DMS114 treated with DMSO at 0.1 percent for 48 hours (cell line): ENCODE measurements at regions not wholly inside any gene's neighbourhood (a gene's known extent, or its start where the extent isn't known, plus 50 kb on each side); places are given as distances from the start of the nearest gene placed in this dataset.
"Not testable (repeated sequence)": the region's sequence is repeated elsewhere in the genome, so short reads cannot be mapped to it uniquely, and the experiment has no call there.

ENCODE experiments used
- DNase-seq: peaks from one replicate; lab custom pipeline; 2025; ENCODE audit not compliant: unreplicated experiment; lab: John Stamatoyannopoulos, UW

DNA sequence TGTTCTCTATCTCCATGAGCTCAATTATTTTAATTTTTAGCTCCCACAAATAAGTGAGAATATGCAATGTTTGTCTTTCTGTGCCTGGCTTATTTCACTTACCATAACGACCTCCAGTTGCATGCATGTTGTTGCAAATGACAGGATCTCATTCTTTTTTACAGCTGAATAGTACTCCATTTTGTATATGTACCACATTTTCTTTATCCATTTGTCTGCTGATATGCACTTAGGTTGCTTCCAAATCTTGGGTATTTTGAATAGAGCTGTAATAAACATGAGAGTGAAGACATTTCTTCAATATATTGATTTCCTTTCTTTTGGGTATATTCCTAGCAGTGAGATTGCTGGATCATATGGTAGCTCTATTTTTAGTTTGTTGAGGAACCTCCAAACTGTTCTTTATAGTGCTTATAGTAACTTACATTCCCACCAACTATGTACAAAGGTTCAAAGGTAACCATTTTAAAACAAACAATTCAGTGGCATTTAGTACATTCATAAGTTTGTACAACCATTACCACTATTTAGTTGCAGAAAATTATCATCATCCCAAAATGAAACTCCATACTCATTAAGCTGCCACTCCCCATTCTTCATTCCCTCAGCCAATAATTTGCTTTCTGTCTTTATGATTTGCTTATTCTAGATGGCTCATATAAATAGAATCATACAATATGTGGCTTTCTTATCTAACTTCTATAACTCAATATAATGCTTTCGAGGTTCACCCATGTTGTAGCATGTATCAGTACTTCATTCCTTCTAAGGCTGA, 255.9 kb upstream of the NFIA start:
- no peak for DNase-seq

DNA sequence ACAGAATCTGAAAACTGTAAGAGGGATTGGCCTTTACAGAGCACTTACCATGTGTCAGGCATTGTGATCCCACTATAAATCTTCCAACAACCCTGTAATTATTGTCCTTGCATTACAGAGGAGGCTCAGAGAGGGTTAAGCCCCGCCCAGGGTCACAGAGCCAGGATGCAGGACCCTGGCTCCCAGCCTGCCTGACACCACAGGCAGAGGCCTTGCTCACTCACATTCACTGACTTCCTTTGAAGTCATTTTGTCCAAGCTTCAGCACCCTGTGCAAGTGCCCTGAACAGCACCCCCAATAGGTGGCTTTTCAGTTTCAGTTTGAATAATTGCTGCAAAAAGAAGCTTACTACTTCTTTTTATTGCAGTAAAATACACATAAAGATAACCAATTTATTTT, 256.8 kb upstream of the NFIA start:
- no peak for DNase-seq

DNA sequence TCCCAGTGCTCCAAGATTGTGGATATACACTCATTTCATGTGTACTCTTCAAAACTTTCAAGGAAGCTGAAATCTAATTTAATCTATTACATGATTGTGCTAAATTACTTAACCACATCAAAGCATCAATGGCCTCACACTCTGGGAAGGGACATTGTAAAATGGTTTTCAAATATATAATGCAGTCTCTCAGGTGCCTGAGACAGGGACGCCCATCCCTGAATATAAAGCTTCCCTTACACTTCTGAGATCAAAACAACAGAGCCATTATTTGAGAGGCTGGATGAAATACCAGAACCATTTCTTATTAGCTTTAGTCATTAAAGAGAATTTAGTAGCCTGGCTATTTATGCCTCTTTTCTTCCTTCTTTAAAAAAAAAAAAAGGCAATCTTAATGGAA, 259.2 kb upstream of the NFIA start:
- DNase-seq: no peak

DNA sequence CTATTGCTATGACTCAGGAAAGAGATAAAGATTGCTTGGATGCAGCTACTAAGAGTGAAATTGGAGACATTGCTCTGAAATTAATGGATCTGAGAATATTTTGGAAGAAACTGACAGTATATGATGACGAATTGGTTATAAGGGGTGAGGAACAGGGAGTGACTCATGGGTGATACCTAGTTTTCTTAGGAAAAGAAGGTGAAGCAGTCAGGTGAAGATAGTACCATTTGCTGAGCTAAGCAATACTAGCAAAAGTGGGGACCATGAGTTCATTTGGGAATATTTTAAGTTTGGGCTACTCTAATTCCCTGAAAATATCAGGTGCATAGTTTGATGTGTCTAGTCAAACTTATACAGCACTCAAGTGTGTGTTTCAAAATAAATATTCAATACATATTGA, 260.1 kb upstream of the NFIA start:
- DNase-seq: no peak

DNA sequence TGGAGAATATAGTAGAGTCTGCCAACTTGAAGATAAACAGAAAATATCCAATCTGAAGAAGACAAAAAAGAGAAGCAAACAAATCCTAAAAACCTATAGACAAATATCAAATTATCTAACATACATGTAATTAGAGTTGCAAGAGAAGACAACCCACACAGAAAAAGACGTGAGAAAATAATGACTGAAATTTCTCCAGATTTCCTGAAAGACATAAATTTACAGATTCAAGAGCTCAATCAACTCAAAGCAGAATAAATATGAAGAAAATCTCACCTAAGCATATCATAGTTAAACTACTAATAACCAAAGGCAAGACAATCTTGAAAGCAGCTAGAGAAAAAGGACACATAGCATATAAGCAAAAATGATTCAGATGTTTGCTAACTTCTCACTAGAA, 261.2 kb upstream of the NFIA start:
- DNase-seq: no peak

DNA sequence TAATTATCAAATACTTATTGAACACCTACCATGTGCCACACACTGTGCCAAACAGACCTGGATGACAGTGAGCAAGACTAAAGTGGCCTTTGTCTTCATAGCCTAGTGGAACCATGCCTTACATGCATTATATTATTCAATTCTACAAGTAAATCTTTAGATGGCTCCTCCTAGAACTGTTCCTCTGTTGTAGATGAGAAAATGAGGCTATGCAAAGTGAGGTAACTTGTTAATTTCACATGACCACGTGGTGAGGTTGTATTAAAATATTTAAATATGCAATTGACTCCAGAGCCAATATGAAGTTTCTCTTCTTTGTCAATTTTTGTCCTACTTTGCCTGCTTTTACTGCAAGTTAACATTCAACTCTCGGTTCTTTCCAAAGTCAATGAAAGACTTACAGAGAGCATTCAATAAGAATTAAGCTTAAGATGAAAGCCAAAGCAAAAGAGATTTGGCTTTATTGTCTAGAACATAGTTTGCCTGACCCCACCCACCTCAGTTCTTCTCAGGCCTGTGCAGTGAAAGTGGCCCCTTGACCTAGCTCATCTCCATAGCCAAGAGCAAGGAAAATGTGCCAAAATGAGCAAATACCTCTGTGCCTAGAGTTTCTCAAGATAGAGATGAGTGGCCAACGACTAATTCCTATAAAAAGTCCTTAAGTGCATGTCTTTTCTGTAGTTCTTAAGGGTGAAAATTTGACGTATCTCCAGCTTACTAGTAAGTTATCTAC, 263.2 kb upstream of the NFIA start:
- no peak for DNase-seq

DNA sequence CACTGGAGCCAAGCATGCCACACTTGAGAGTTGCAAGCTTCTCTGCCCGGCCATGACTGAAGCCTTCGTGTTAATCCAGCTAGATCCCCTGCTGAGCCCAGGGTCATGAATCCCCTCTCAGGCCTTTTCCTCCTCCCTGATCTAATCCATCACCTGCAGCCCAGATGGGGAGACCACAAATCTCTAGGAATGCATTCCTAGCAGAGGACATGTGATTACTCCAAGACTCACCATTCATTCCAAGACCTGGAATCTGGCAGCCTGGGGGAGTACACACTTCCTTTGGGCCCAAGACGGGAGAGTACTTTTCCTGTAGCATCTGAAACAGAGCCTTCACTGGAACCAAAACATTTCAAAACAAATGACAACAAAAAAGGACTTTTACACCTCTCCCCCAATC, 269.3 kb upstream of the NFIA start:
- DNase-seq: no peak

DNA sequence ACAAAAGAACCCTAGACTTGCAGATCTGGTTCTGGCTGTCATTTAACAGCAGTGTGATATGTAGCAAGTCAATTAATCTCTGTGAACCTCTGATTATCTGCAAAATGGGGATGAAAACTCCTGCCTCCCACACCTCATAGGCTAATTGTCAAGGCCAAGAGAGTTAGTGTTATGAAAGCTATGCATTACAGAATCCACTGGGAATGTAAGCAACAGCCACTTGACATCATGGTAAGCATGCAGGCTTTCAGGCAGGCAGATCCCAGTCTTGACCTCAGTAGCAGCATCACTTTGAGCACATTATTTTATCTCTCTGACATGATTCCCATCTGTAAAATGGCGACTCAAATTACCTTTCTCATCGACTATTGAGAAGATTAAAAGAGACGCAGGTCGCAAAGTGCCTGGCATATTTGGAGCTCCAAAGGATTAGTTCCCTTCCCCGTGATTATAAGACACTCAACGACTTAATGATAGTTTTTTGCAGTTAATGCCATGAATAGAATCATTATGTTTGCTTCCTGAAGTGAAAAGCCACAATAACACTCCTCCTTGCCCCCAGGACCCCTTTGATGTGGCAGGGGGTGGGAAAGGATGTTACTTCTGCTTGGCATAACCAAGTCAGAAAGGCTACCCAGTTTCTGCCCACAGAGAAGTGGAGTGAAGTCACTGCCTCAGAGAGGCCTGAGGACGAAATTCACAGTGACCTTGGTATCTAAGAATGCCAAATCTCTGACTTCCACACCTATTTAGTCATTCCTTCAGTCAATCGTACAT, 273.0 kb upstream of the NFIA start:
- DNase-seq: no peak

DNA sequence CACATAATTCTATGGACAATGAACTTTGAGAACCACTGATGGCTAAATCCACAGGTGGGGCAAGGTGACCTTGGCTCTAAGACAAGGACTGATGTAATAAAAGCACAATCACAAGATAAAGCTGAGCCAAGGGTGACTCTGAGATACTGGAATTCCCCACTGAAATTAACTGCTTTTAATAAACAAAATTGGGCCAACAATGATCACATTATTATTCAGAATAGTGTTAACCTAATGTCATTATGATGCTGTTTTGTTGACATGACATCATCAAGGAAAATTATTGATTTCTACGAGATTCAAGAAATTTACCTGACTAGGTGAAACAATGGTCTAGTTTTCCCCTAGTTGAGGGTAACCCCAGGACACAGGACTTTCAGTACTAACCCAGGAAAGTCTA, 273.7 kb upstream of the NFIA start:
- DNase-seq: no peak

DNA sequence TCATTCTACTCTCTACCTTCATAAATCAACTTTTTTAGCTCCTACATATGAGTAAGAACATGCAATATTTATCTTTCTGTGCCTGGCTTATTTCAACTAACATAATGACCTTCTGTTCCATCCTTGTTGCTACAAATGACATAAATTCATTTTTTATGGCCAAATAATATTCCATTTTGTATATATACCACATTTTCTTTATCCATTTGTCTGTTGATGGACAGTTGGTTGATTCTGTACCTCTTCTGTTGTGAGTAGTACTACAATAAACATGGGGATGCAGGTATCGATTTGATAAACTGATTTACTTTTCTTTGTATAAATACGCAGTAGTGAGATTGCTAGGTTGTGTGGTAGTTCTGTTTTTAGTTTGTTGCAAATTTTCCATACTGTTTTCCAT, 279.5 kb upstream of the NFIA start:
- no peak for DNase-seq

DNA sequence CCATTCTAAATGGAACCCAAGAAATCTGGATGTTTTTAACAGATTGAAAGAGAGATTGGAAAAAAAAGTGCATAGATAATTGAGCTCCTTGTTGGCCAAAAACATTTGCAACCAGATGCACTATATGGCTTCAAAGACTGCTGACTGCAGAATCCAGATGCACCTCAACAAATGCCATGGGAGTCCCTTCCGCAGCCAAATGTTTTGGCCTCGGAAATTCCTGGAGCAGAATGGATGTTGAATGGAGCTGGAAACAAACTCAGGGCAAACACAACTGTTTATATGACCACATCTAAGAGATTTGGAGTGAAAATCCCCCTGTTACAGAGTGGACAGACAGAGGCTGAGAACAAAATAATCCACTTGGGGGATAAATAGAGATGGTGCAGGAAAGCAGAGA, 285.0 kb upstream of the NFIA start:
- no peak for DNase-seq

DNA sequence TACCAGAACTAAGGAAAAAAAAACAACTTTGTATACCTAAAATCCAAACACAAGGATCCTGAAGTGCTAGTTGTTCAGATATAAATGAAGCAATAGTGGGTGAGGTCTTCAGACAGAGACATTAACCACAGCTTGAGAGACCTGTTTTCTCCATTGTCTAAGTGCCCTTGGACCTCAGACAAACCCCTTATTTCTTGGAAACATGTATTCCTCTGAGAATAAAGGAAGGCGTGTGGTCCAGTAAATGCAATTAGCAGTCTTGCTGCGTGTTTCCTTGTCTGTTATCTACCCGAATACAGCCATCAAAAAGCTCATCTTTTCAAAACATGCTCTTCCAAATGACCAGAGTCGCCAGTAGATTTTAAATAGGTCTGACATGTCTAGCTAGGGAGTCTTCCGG, 291.1 kb upstream of the NFIA start:
- DNase-seq: no peak

DNA sequence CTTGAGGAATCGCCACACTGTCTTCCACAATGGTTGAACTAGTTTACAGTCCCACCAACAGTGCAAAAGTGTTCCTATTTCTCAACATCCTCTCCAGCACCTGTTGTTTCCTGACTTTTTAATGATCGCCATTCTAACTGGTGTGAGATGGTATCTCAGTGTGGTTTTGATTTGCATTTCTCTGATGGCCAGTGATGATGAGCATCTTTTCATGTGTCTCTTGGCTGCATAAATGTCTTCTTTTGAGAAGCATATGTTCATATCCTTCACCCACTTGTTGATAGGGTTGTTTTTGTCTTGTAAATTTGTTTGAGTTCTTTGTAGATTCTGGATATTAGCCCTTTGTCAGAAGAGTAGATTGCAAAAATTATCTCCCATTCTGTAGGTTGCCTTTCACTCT, 309.3 kb upstream of the NFIA start:
- DNase-seq: not testable (repeated sequence)

DNA sequence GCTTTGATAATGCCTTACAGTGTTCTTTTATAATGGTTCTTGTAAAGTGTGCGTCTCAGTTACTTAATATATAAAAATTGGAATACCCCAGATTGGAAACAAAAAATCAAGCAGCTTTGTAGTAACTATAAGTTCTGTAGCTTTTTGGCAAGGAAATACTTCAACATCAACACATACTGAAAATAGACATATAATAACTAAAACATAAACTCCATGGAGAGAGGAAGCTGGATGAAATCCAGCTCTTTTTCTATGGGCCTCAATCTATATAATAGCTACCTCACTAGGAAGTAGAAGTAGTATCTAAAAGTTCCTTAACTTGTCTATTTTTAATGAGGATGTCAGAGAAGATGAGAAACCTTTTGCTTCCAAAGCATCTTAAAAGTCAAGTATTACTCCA, 313.3 kb upstream of the NFIA start:
- DNase-seq: no peak

DNA sequence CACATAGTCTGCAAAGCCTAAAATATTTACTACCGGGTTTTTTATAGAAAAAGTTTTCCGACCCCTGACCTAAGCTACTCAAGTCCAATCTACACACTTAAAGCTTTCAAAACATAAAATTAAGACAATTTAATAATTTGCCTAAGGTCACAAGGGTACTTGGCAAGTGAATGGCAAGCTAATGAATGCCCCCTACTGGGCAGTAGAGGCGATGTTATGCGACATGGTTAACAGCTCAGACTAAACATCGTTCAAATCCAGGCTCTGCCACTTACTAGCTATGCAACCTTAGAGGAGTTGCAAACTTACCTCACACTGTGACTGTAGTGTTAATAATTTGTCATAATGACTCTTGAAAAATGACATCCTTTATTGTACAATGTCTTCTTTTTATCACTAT, 317.2 kb upstream of the NFIA start:
- no peak for DNase-seq

DNA sequence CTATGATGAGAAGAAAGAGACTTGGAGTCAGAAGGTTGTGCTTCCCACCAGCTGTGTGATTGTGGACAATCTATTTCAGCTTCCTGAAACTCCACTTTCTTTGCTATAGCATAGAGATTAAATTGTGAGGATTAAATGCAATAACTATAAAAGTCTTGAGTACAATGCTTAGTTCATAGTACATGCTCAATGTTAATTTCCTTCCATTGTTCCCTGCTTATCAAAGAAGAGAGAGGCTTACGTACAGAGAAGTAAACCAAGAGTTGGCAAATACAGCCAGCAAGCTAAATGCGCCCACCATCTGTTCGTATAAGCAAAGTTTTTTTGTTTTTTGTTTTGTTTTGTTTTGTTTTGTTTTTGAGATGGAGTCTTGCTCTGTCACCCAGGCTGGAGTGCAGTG, 317.9 kb upstream of the NFIA start:
- no peak for DNase-seq

DNA sequence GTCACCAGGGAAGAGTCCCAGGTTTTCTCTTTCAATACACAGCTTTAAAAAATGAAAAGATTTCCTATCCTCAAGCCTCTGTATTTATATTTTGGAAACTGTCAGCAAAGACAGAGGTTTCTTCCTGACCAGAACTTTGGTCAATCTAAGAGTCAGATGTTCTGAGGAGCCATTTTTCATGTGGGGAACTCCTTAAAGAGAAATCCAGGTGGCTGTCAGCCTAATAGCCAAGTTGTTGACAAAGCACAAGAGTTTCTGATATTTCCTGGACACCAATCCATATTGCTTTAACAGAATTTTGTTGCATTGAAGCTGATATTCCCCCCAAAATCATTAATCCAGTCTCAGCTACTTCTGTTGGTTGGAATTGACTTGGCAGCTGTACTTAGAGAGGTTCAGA, 318.6 kb upstream of the NFIA start:
- no peak for DNase-seq

DNA sequence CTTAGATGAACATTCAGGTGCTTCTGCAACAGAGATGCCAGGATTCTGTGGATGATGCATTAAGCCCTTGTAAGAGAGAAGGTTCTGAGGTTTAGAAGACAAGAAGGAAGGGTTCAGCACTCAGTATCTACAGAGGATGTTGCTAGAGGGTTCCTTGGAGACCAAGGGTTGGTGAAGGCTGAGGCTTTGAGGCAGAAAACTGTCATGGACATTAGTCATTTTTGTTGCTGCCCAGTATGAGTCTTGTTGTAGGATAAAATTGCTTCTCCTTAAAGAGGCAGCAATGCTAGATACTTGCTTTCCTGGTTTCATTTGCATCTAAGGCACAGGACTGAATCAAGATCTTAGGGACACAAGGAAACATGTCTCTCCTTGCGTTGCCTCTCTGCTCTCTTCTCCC, 319.4 kb upstream of the NFIA start:
- DNase-seq: no peak

DNA sequence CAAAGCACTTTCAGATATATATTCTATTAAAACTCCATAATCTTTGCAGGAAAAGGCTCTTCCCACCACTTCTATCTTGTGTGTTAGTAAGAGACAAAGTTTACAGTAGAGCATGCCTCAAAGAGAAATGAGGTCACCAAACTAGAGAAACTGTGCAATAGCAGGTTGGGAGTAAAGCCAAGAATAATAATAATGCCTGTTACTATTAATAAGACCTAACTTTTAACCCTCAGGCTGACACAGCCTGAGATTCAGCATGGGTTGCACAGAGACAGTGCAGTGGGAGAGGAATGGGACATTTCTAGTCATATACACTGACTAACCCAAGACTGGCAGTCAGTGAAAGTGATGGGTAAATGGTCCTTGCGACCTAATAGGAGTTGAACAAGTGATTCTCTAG, 320.2 kb upstream of the NFIA start:
- DNase-seq: no peak

DNA sequence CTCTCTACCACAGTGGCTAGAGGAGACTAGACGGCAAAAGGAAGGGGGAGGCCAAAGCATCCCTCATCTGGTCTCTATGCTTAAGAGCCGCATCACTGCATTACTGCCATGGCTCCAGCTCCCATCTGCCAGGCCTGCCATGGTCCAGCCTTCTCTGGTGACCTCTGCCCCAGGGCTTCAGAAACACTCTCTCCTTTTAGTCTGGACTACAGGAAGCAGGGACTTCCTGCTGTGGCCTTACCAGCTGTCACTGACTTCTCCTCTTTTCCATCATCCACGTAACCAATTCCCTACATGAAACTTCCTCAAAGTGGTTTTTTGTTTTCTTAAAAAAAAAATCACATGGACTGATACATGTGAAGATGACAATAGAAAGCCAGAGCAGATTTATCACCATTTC, 323.1 kb upstream of the NFIA start:
- no peak for DNase-seq

DNA sequence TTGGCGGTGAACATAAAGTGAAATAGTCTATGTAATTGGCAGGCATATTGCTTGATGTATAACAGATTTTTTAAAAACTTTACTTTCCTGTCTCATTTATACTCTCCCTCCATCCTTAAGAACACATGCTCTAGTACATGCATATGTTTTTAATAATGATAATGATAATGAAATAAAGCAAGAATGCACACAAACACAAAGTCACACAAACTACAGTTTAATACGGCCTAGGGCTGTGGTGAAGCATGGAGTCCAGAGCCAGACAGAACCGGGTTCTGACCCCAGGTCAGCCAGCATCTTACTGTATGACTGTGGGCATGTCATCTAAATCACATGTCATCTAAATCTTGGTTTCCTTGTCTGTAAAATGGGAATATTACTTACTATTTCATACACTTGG, 324.9 kb upstream of the NFIA start:
- no peak for DNase-seq
